ENCODE measurements at regions not wholly inside any gene's neighbourhood (a gene's known extent, or its start where the extent isn't known, plus 50 kb on each side); places are given as distances from the start of the nearest gene placed in this dataset.

DNA sequence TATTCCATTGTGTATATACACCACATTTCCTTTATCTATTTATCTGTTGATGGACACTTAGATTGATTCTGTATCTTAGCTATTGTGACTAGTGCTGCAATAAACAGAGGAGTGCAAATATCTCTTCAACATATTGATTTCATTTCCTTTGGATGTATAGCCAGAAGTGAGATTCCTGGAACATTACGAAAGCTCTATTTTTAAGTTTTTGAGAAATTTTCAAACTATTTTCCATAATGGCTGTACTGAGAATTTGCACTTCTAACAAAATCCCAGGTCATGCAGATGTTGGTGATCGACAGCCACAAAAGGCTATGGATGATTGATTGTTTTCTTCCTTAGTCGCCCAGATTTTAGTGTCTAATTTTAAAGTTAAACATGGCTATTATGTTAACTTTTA is 132.7 kb upstream of the MTAP start:
- in situ Hi-C loops (cut with MboI; ENCODE audit: low sequenced_read_pairs, unreplicated experiment): no loop called here
- DNase-seq (ENCODE audit: low spot score): no peak
- no peak for TF ChIP-seq CTCF (IDR thresholded peaks at IDR 0.05; ENCODE audit: borderline replicate concordance, control extremely low read depth, extremely low read depth, insufficient read depth, missing control alignments)

- DNase-seq (ENCODE audit: low spot score): no peak
- no peak for TF ChIP-seq CTCF (IDR thresholded peaks at IDR 0.05; ENCODE audit: borderline replicate concordance, control extremely low read depth, extremely low read depth, insufficient read depth, missing control alignments)
- in situ Hi-C loops (cut with MboI; ENCODE audit: low sequenced_read_pairs, unreplicated experiment): no loop called here
Measured at GRCh38 chr9:21670374-21670773, 132.1 kb upstream of the MTAP start.

GRCh38 chr9:21672140-21672539 is 130.3 kb upstream of the MTAP start:
- DNase-seq (ENCODE audit: low spot score): no peak
- in situ Hi-C loops (cut with MboI; ENCODE audit: low sequenced_read_pairs, unreplicated experiment): no loop called here
- no peak for TF ChIP-seq CTCF (IDR thresholded peaks at IDR 0.05; ENCODE audit: borderline replicate concordance, control extremely low read depth, extremely low read depth, insufficient read depth, missing control alignments)

- DNase-seq (ENCODE audit: low spot score): no peak
- no peak for TF ChIP-seq CTCF (IDR thresholded peaks at IDR 0.05; ENCODE audit: borderline replicate concordance, control extremely low read depth, extremely low read depth, insufficient read depth, missing control alignments)
- in situ Hi-C loops (cut with MboI; ENCODE audit: low sequenced_read_pairs, unreplicated experiment): no loop called here
Measured at GRCh38 chr9:21672761-21673160, 129.7 kb upstream of the MTAP start.

GRCh38 chr9:21674894-21675293 is 127.5 kb upstream of the MTAP start:
- no peak for DNase-seq (ENCODE audit: low spot score)
- in situ Hi-C loops (cut with MboI; ENCODE audit: low sequenced_read_pairs, unreplicated experiment): no loop called here
- TF ChIP-seq CTCF (IDR thresholded peaks at IDR 0.05; ENCODE audit: borderline replicate concordance, control extremely low read depth, extremely low read depth, insufficient read depth, missing control alignments): no peak

GRCh38 chr9:21677387-21677786 is 125.0 kb upstream of the MTAP start:
- no peak for DNase-seq (ENCODE audit: low spot score)
- in situ Hi-C loops (cut with MboI; ENCODE audit: low sequenced_read_pairs, unreplicated experiment): no loop called here

More at GRCh38 chr9:21677387-21677786, 125.0 kb upstream of the MTAP start:
- no peak for TF ChIP-seq CTCF (IDR thresholded peaks at IDR 0.05; ENCODE audit: borderline replicate concordance, control extremely low read depth, extremely low read depth, insufficient read depth, missing control alignments)
